GM23338 (cell line): ENCODE measurements at regions not wholly inside any gene's neighbourhood (a gene's known extent, or its start where the extent isn't known, plus 50 kb on each side); places are given as distances from the start of the nearest gene placed in this dataset.

Source experiments
- ATAC-seq: fragments of 200-7000 bp; cut with Tn5 transposase; 3 replicates; pipeline ENCODE4 v1.9.1; 2020
- DNase-seq: peaks from one replicate; pipeline ENCODE4 v3.0.0-alpha.2; 2015; ENCODE audit warnings: low spot score
- H2AFZ ChIP-seq: fragments of 200-600 bp; sonication (generic); 2 replicates; pipeline ENCODE4 v1.8.0; 2016; ENCODE audit warnings: antibody characterized with exemption, mild to moderate bottlenecking, moderate library complexity
- H3F3A ChIP-seq: fragments of 200-600 bp; sonication (generic); replicated peaks from 2 replicates; pipeline ENCODE4 v1.8.0; 2017; ENCODE audit warnings: antibody characterized with exemption, mixed run types, low read depth
- H3K27ac ChIP-seq: fragments of 200-600 bp; sonication (generic); 2 replicates; pipeline ENCODE4 v1.6.1; 2016; ENCODE audit warnings: low read depth
- H3K27me3 ChIP-seq: fragments of 200-600 bp; sonication (generic); 2 replicates; pipeline ENCODE4 v1.8.0; 2016; ENCODE audit warnings: mild to moderate bottlenecking, mixed run types, moderate library complexity; ENCODE audit not compliant: insufficient read depth
- H3K36me3 ChIP-seq: fragments of 200-600 bp; sonication (generic); 2 replicates; pipeline ENCODE4 v1.8.0; 2016; ENCODE audit warnings: mild to moderate bottlenecking; ENCODE audit not compliant: insufficient read depth
- H3K4me1 ChIP-seq: fragments of 200-600 bp; sonication (generic); 2 replicates; pipeline ENCODE4 v1.8.0; 2016; ENCODE audit warnings: mild to moderate bottlenecking, moderate library complexity; ENCODE audit not compliant: insufficient read depth
- H3K4me2 ChIP-seq: fragments of 200-600 bp; sonication (generic); 2 replicates; pipeline ENCODE4 v1.7.1; 2017; ENCODE audit warnings: mixed run types
- H3K4me3 ChIP-seq: fragments of 200-600 bp; sonication (generic); 2 replicates; pipeline ENCODE4 v1.6.1; 2016; ENCODE audit warnings: mixed run types
- H3K79me2 ChIP-seq: fragments of 200-600 bp; sonication (generic); replicated peaks from 2 replicates; pipeline ENCODE4 v1.8.0; 2017; ENCODE audit warnings: mild to moderate bottlenecking; ENCODE audit not compliant: insufficient read depth
- H3K9me2 ChIP-seq: fragments of 200-600 bp; sonication (generic); 2 replicates; pipeline ENCODE4 v1.8.0; 2017; ENCODE audit not compliant: insufficient read depth
- H4K20me1 ChIP-seq: fragments of 200-600 bp; sonication (generic); replicated peaks from 2 replicates; pipeline ENCODE4 v1.8.0; 2017; ENCODE audit warnings: mild to moderate bottlenecking; ENCODE audit not compliant: insufficient read depth
- H3K27ac Mint-ChIP-seq: 2 replicates; pipeline ENCODE4 v1.8.0; 2020; ENCODE audit warnings: inconsistent platforms, mild to moderate bottlenecking, moderate library complexity, mixed read lengths
- H3K27me3 Mint-ChIP-seq: 3 replicates; pipeline ENCODE4 v1.8.0; 2022; ENCODE audit warnings: low read depth, mild to moderate bottlenecking, moderate library complexity, mixed read lengths, inconsistent platforms; ENCODE audit not compliant: insufficient read depth, poor library complexity
- H3K36me3 Mint-ChIP-seq: 3 replicates; pipeline ENCODE4 v1.8.0; 2021; ENCODE audit warnings: low read depth, mild to moderate bottlenecking, inconsistent platforms, moderate library complexity, mixed read lengths
- H3K4me1 Mint-ChIP-seq: 3 replicates; pipeline ENCODE4 v1.8.0; 2020; ENCODE audit warnings: mild to moderate bottlenecking, inconsistent platforms, mixed read lengths
- H3K4me3 Mint-ChIP-seq: 3 replicates; pipeline ENCODE4 v1.8.0; 2021; ENCODE audit warnings: moderate library complexity, mild to moderate bottlenecking, inconsistent platforms, mixed read lengths
- H3K9me3 Mint-ChIP-seq: 3 replicates; pipeline ENCODE4 v1.8.0; 2020; ENCODE audit warnings: moderate library complexity, mild to moderate bottlenecking, inconsistent platforms, mixed read lengths
- CREB1 ChIP-seq: fragments of 250-450 bp; sonication (Bioruptor Pico); IDR thresholded peaks from 2 replicates; pipeline ENCODE4 v1.5.0; 2020; ENCODE audit warnings: low read depth, mild to moderate bottlenecking, moderate library complexity
- EZH2 ChIP-seq: fragments of 200-600 bp; sonication (generic); IDR thresholded peaks from one replicate; pipeline ENCODE4 v1.8.0; 2017; ENCODE audit warnings: antibody characterized with exemption, mild to moderate bottlenecking, low read depth; ENCODE audit not compliant: unreplicated experiment
- EZH2phosphoT487 ChIP-seq: fragments of 200-600 bp; sonication (generic); IDR thresholded peaks from one replicate; pipeline ENCODE4 v1.8.1; 2018; ENCODE audit warnings: antibody characterized with exemption; ENCODE audit not compliant: unreplicated experiment
- JUNB ChIP-seq: IDR thresholded peaks from one replicate; pipeline ENCODE4 v1.6.1; 2016; ENCODE audit warnings: antibody characterized with exemption; ENCODE audit not compliant: unreplicated experiment
- NANOG ChIP-seq: IDR thresholded peaks from 2 replicates; pipeline ENCODE4 v1.6.1; 2016; ENCODE audit warnings: antibody characterized with exemption, borderline replicate concordance
- POLR2AphosphoS5 ChIP-seq: IDR thresholded peaks from 2 replicates; pipeline ENCODE4 v1.6.1; 2016; ENCODE audit warnings: antibody characterized with exemption, low read depth
- STAT1 ChIP-seq: IDR thresholded peaks from one replicate; pipeline ENCODE4 v1.6.1; 2016; ENCODE audit warnings: antibody characterized with exemption; ENCODE audit not compliant: unreplicated experiment
- ZNF114 ChIP-seq: fragments of 250-450 bp; sonication (Bioruptor Pico); IDR thresholded peaks from 2 replicates; pipeline ENCODE4 v1.5.0; 2020; ENCODE audit warnings: mild to moderate bottlenecking, moderate library complexity
- ZNF331 ChIP-seq: fragments of 250-450 bp; sonication (Bioruptor Pico); IDR thresholded peaks from 2 replicates; pipeline ENCODE4 v1.5.0; 2020; ENCODE audit warnings: low read depth, mild to moderate bottlenecking, moderate library complexity
- TF ChIP-seq, protein P1 (sequence below): fragments of 250-450 bp; sonication (Bioruptor Pico); IDR thresholded peaks from 2 replicates; pipeline ENCODE4 v1.5.0; 2020; ENCODE audit warnings: mild to moderate bottlenecking, moderate library complexity
- TF ChIP-seq, protein P2 (sequence below): IDR thresholded peaks from one replicate; pipeline ENCODE4 v1.6.1; 2018; ENCODE audit warnings: antibody characterized with exemption; ENCODE audit not compliant: unreplicated experiment
- TF ChIP-seq, protein P3 (sequence below), 2 experiments: fragments of 200-600 bp in 1 of 2; sonication (generic) in 1 of 2; conservative IDR thresholded peaks; 2 replicates each; pipeline versions ENCODE4 v1.5.1 to v1.6.1; 2016 to 2017; ENCODE audit warnings: antibody characterized with exemption in 2 of 2, low read depth in 2 of 2, mild to moderate bottlenecking in 2 of 2, moderate library complexity in 1 of 2
- TF ChIP-seq, protein P4 (sequence below): IDR thresholded peaks from 2 replicates; pipeline ENCODE4 v1.6.1; 2016; ENCODE audit warnings: antibody characterized with exemption

DNA sequence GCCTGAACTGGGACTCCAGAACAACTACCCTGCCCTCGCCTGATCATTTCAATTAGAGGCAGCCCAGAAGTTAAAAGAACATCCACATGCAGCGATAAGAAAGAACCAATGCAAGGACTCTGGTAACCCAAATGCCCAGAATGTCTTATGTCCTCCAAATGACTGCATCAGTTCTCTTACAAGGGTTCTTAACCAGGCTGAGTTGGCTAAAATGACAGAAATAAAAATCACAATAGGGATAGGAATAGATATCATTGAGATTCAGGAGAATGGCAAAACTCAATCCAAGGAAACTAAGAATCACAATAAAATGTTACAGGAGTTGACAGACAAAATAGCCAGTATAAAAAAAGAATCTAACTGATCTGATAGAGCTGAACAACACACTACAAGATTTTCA, 80.1 kb upstream of the PTGFR start:
- no peak for ATAC-seq
- no peaks in the 10 kb centered on the region for H3K27me3 ChIP-seq

More for the DNA sequence above, 80.1 kb upstream of the PTGFR start:
- DNase-seq: no peak
- Mint-ChIP-seq H3K27me3 (peaks cover 3% of the 10 kb centered on the region), H3K9me3 (peaks cover 17% of the 10 kb centered on the region), H3K4me1 (peaks cover 20% of the 10 kb centered on the region), H3K27ac (no peak overlapping the region), H3K36me3 (peaks cover 5% of the 10 kb centered on the region), H3K4me3 (no peak overlapping the region)
- no peaks in the 10 kb centered on the region for H3K9me2 ChIP-seq
- no peaks in the 10 kb centered on the region for H3K79me2 ChIP-seq
- no peak for TF ChIP-seq ZNF331
- TF ChIP-seq, protein P1, sequence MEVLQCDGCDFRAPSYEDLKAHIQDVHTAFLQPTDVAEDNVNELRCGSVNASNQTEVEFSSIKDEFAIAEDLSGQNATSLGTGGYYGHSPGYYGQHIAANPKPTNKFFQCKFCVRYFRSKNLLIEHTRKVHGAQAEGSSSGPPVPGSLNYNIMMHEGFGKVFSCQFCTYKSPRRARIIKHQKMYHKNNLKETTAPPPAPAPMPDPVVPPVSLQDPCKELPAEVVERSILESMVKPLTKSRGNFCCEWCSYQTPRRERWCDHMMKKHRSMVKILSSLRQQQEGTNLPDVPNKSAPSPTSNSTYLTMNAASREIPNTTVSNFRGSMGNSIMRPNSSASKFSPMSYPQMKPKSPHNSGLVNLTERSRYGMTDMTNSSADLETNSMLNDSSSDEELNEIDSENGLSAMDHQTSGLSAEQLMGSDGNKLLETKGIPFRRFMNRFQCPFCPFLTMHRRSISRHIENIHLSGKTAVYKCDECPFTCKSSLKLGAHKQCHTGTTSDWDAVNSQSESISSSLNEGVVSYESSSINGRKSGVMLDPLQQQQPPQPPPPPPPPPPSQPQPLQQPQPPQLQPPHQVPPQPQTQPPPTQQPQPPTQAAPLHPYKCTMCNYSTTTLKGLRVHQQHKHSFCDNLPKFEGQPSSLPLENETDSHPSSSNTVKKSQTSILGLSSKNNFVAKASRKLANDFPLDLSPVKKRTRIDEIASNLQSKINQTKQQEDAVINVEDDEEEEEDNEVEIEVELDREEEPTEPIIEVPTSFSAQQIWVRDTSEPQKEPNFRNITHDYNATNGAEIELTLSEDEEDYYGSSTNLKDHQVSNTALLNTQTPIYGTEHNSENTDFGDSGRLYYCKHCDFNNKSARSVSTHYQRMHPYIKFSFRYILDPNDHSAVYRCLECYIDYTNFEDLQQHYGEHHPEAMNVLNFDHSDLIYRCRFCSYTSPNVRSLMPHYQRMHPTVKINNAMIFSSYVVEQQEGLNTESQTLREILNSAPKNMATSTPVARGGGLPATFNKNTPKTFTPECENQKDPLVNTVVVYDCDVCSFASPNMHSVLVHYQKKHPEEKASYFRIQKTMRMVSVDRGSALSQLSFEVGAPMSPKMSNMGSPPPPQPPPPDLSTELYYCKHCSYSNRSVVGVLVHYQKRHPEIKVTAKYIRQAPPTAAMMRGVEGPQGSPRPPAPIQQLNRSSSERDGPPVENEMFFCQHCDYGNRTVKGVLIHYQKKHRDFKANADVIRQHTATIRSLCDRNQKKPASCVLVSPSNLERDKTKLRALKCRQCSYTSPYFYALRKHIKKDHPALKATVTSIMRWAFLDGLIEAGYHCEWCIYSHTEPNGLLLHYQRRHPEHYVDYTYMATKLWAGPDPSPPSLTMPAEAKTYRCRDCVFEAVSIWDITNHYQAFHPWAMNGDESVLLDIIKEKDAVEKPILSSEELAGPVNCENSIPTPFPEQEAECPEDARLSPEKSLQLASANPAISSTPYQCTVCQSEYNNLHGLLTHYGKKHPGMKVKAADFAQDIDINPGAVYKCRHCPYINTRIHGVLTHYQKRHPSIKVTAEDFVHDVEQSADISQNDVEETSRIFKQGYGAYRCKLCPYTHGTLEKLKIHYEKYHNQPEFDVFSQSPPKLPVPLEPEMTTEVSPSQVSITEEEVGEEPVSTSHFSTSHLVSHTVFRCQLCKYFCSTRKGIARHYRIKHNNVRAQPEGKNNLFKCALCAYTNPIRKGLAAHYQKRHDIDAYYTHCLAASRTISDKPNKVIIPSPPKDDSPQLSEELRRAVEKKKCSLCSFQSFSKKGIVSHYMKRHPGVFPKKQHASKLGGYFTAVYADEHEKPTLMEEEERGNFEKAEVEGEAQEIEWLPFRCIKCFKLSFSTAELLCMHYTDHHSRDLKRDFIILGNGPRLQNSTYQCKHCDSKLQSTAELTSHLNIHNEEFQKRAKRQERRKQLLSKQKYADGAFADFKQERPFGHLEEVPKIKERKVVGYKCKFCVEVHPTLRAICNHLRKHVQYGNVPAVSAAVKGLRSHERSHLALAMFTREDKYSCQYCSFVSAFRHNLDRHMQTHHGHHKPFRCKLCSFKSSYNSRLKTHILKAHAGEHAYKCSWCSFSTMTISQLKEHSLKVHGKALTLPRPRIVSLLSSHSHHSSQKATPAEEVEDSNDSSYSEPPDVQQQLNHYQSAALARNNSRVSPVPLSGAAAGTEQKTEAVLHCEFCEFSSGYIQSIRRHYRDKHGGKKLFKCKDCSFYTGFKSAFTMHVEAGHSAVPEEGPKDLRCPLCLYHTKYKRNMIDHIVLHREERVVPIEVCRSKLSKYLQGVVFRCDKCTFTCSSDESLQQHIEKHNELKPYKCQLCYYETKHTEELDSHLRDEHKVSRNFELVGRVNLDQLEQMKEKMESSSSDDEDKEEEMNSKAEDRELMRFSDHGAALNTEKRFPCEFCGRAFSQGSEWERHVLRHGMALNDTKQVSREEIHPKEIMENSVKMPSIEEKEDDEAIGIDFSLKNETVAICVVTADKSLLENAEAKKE (CRISPR knock-in tag): no peak
- TF ChIP-seq STAT1: no peak
- no peak for TF ChIP-seq CREB1 (CRISPR knock-in tag)
- TF ChIP-seq, protein P2, sequence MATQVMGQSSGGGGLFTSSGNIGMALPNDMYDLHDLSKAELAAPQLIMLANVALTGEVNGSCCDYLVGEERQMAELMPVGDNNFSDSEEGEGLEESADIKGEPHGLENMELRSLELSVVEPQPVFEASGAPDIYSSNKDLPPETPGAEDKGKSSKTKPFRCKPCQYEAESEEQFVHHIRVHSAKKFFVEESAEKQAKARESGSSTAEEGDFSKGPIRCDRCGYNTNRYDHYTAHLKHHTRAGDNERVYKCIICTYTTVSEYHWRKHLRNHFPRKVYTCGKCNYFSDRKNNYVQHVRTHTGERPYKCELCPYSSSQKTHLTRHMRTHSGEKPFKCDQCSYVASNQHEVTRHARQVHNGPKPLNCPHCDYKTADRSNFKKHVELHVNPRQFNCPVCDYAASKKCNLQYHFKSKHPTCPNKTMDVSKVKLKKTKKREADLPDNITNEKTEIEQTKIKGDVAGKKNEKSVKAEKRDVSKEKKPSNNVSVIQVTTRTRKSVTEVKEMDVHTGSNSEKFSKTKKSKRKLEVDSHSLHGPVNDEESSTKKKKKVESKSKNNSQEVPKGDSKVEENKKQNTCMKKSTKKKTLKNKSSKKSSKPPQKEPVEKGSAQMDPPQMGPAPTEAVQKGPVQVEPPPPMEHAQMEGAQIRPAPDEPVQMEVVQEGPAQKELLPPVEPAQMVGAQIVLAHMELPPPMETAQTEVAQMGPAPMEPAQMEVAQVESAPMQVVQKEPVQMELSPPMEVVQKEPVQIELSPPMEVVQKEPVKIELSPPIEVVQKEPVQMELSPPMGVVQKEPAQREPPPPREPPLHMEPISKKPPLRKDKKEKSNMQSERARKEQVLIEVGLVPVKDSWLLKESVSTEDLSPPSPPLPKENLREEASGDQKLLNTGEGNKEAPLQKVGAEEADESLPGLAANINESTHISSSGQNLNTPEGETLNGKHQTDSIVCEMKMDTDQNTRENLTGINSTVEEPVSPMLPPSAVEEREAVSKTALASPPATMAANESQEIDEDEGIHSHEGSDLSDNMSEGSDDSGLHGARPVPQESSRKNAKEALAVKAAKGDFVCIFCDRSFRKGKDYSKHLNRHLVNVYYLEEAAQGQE: no peak
- no peak for TF ChIP-seq EZH2phosphoT487
- TF ChIP-seq NANOG: no peak
- no peak for TF ChIP-seq JUNB
- TF ChIP-seq, protein P3, sequence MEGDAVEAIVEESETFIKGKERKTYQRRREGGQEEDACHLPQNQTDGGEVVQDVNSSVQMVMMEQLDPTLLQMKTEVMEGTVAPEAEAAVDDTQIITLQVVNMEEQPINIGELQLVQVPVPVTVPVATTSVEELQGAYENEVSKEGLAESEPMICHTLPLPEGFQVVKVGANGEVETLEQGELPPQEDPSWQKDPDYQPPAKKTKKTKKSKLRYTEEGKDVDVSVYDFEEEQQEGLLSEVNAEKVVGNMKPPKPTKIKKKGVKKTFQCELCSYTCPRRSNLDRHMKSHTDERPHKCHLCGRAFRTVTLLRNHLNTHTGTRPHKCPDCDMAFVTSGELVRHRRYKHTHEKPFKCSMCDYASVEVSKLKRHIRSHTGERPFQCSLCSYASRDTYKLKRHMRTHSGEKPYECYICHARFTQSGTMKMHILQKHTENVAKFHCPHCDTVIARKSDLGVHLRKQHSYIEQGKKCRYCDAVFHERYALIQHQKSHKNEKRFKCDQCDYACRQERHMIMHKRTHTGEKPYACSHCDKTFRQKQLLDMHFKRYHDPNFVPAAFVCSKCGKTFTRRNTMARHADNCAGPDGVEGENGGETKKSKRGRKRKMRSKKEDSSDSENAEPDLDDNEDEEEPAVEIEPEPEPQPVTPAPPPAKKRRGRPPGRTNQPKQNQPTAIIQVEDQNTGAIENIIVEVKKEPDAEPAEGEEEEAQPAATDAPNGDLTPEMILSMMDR (conservative IDR thresholded peaks at IDR 0.05; ENCODE audit: low read depth in 2 of 2): no peak
- TF ChIP-seq, protein P4, sequence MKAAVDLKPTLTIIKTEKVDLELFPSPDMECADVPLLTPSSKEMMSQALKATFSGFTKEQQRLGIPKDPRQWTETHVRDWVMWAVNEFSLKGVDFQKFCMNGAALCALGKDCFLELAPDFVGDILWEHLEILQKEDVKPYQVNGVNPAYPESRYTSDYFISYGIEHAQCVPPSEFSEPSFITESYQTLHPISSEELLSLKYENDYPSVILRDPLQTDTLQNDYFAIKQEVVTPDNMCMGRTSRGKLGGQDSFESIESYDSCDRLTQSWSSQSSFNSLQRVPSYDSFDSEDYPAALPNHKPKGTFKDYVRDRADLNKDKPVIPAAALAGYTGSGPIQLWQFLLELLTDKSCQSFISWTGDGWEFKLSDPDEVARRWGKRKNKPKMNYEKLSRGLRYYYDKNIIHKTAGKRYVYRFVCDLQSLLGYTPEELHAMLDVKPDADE: no peak
- no peak for TF ChIP-seq ZNF114
- no peak for TF ChIP-seq EZH2
- TF ChIP-seq POLR2AphosphoS5: no peak
- no peak overlapping the region for H3K4me2 ChIP-seq
- H4K20me1 ChIP-seq: no peaks in the 10 kb centered on the region
- no peaks in the 10 kb centered on the region for H3K36me3 ChIP-seq
- H3K27ac ChIP-seq: no peak overlapping the region
- peaks cover 22% of the 10 kb centered on the region for H3K4me1 ChIP-seq
- no peaks in the 10 kb centered on the region for H3F3A ChIP-seq
- no peak overlapping the region for H3K4me3 ChIP-seq
- H2AFZ ChIP-seq: no peak overlapping the region
